GM23248 (cell line): ENCODE measurements at regions not wholly inside any gene's neighbourhood (a gene's known extent, or its start where the extent isn't known, plus 50 kb on each side); places are given as distances from the start of the nearest gene placed in this dataset.

Experiments used
- DNase-seq: peaks from one replicate; pipeline ENCODE4 v3.0.0-alpha.2; 2015
- H2AFZ ChIP-seq: fragments of 200-600 bp; sonication (generic); 2 replicates; pipeline ENCODE4 v1.6.1; 2016; ENCODE audit warnings: antibody characterized with exemption
- H3F3A ChIP-seq: fragments of 200-600 bp; sonication (generic); 2 replicates; pipeline ENCODE4 v1.6.1; 2016; ENCODE audit warnings: mild to moderate bottlenecking, antibody characterized with exemption, mixed run types; ENCODE audit not compliant: insufficient read depth
- H3K27ac ChIP-seq: fragments of 200-600 bp; sonication (generic); 2 replicates; pipeline ENCODE4 v1.5.1; 2016; ENCODE audit warnings: mild to moderate bottlenecking
- H3K27me3 ChIP-seq: fragments of 200-600 bp; sonication (generic); replicated peaks from 2 replicates; pipeline ENCODE4 v1.6.1; 2016; ENCODE audit warnings: mild to moderate bottlenecking; ENCODE audit not compliant: insufficient read depth
- H3K36me3 ChIP-seq: fragments of 200-600 bp; sonication (generic); 2 replicates; pipeline ENCODE4 v1.6.1; 2016; ENCODE audit warnings: low read depth, mild to moderate bottlenecking
- H3K4me1 ChIP-seq: fragments of 200-600 bp; sonication (generic); 2 replicates; pipeline ENCODE4 v1.6.1; 2016; ENCODE audit warnings: mild to moderate bottlenecking; ENCODE audit not compliant: insufficient read depth
- H3K4me2 ChIP-seq: fragments of 200-600 bp; sonication (generic); one replicate; pipeline ENCODE4 v1.6.1; 2016; ENCODE audit warnings: mild to moderate bottlenecking; ENCODE audit not compliant: unreplicated experiment
- H3K4me3 ChIP-seq: fragments of 200-600 bp; sonication (generic); 2 replicates; pipeline ENCODE4 v1.5.1; 2016; ENCODE audit warnings: mild to moderate bottlenecking
- H3K79me2 ChIP-seq: fragments of 200-600 bp; sonication (generic); 2 replicates; pipeline ENCODE4 v1.6.1; 2016; ENCODE audit warnings: mild to moderate bottlenecking; ENCODE audit not compliant: insufficient read depth
- H3K9ac ChIP-seq: fragments of 200-600 bp; sonication (generic); 2 replicates; pipeline ENCODE4 v1.6.1; 2016; ENCODE audit warnings: mild to moderate bottlenecking
- H3K9me2 ChIP-seq: fragments of 200-600 bp; sonication (generic); 2 replicates; pipeline ENCODE4 v1.6.1; 2016; ENCODE audit warnings: mixed run types, mild to moderate bottlenecking, moderate library complexity; ENCODE audit not compliant: insufficient read depth
- H3K9me3 ChIP-seq: fragments of 200-600 bp; sonication (generic); one replicate; pipeline ENCODE4 v1.6.1; 2017; ENCODE audit warnings: low read depth
- H4K20me1 ChIP-seq: fragments of 200-600 bp; sonication (generic); 2 replicates; pipeline ENCODE4 v1.6.0; 2016; ENCODE audit not compliant: insufficient read depth
- EZH2 ChIP-seq: fragments of 200-600 bp; sonication (generic); IDR thresholded peaks from 2 replicates; pipeline ENCODE4 v1.6.1; 2018; ENCODE audit warnings: antibody characterized with exemption, mild to moderate bottlenecking; ENCODE audit not compliant: insufficient read depth, poor library complexity, severe bottlenecking
- EZH2phosphoT487 ChIP-seq: fragments of 200-600 bp; sonication (generic); IDR thresholded peaks from 2 replicates; pipeline ENCODE4 v1.6.1; 2018; ENCODE audit warnings: antibody characterized with exemption, moderate library complexity, mild to moderate bottlenecking, low read depth; ENCODE audit not compliant: insufficient read depth
- WGBS, 2 experiments: methylation state at CpG; one replicate each; pipeline ENCODE4 v1.1.6; 2015 to 2017; ENCODE audit warnings: low lambda C conversion rate in 2 of 2, low coverage in 1 of 2; ENCODE audit errors: missing lambda C conversion rate in 2 of 2; 5-methylcytosine and 5-hydroxymethylcytosine counted together
- in situ Hi-C: fragments of 300-500 bp; cut with MboI; formaldehyde crosslinking; loops from 2 replicates; pipeline ENCODE4 v1.15.0; 2020

- DNase-seq: peak; percentile 0
These were observed 1223.7 kb upstream of the EYS start for GRCh38 chr6:66930559-66931290.

GRCh38 chr6:66926060-66926459 lies 1219.0 kb upstream of the EYS start:
- Histone ChIP-seq H3K36me3 (no peaks in the 10 kb centered on the region), H3K27ac (no peak overlapping the region), H3K79me2 (no peaks in the 10 kb centered on the region), H3K4me1 (no peaks in the 10 kb centered on the region), H2AFZ (no peak overlapping the region), H4K20me1 (no peaks in the 10 kb centered on the region), H3F3A (no peaks in the 10 kb centered on the region), H3K4me2 (no peak overlapping the region), H3K9me3 (no peaks in the 10 kb centered on the region), H3K27me3 (no peaks in the 10 kb centered on the region), H3K4me3 (no peak overlapping the region), H3K9me2 (no peaks in the 10 kb centered on the region), H3K9ac (no peak overlapping the region)
- in situ Hi-C loops: no loop called here
- DNase-seq: peak; percentile 1
- 45% methylated on average over 5 of the region's 5 CpGs for WGBS, 2 experiments
- TF ChIP-seq EZH2 (no peak), EZH2phosphoT487 (no peak)

More at GRCh38 chr6:66930559-66931290, 1223.7 kb upstream of the EYS start:
- H3K4me1 ChIP-seq: no peaks in the 10 kb centered on the region
- 25 to 27% methylated on average over 2 of the region's 2 CpGs for WGBS, 2 experiments
- no peak overlapping the region for H3K27ac ChIP-seq
- H3K4me3 ChIP-seq: no peak overlapping the region
- TF ChIP-seq EZH2phosphoT487: no peak
- TF ChIP-seq EZH2: no peak
- in situ Hi-C loops: no loop called here
- no peaks in the 10 kb centered on the region for H3F3A ChIP-seq
- no peak overlapping the region for H3K9ac ChIP-seq
- no peaks in the 10 kb centered on the region for H4K20me1 ChIP-seq
- H3K27me3 ChIP-seq: no peaks in the 10 kb centered on the region
- H3K36me3 ChIP-seq: no peaks in the 10 kb centered on the region
- no peak overlapping the region for H3K4me2 ChIP-seq
- H3K9me3 ChIP-seq: no peaks in the 10 kb centered on the region
- no peaks in the 10 kb centered on the region for H3K9me2 ChIP-seq
- no peaks in the 10 kb centered on the region for H3K79me2 ChIP-seq
- H2AFZ ChIP-seq: no peak overlapping the region

GRCh38 chr6:66913657-66914056 lies 1206.6 kb upstream of the EYS start:
- DNase-seq: no peak
- Histone ChIP-seq H4K20me1 (no peaks in the 10 kb centered on the region), H3K9me2 (no peaks in the 10 kb centered on the region), H3K4me1 (no peaks in the 10 kb centered on the region), H3F3A (no peaks in the 10 kb centered on the region), H3K9ac (no peak overlapping the region), H3K4me3 (no peak overlapping the region), H2AFZ (no peak overlapping the region), H3K79me2 (no peaks in the 10 kb centered on the region), H3K27me3 (no peaks in the 10 kb centered on the region), H3K9me3 (no peaks in the 10 kb centered on the region), H3K4me2 (no peak overlapping the region), H3K36me3 (no peaks in the 10 kb centered on the region), H3K27ac (no peak overlapping the region)
- 17 to 18% methylated on average over 2 of the region's 2 CpGs for WGBS, 2 experiments
- TF ChIP-seq EZH2phosphoT487: no peak
- no peak for TF ChIP-seq EZH2
- in situ Hi-C loops: no loop called here

- no peaks in the 10 kb centered on the region for H3K79me2 ChIP-seq
- H3K9me2 ChIP-seq: no peaks in the 10 kb centered on the region
- H3K27ac ChIP-seq: no peak overlapping the region
- no peaks in the 10 kb centered on the region for H4K20me1 ChIP-seq
- H2AFZ ChIP-seq: no peak overlapping the region
- H3K36me3 ChIP-seq: no peaks in the 10 kb centered on the region
- no peaks in the 10 kb centered on the region for H3K9me3 ChIP-seq
- TF ChIP-seq EZH2 (no peak), EZH2phosphoT487 (no peak)
- H3F3A ChIP-seq: no peaks in the 10 kb centered on the region
- no peak for DNase-seq
- WGBS, 2 experiments: 26 to 29% methylated on average over 4 of the region's 4 CpGs
- H3K4me2 ChIP-seq: no peak overlapping the region
- no peaks in the 10 kb centered on the region for H3K4me1 ChIP-seq
- H3K9ac ChIP-seq: no peak overlapping the region
- in situ Hi-C loops: no loop called here
- H3K4me3 ChIP-seq: no peak overlapping the region
- H3K27me3 ChIP-seq: no peaks in the 10 kb centered on the region
These were observed 1195.4 kb upstream of the EYS start for GRCh38 chr6:66902457-66902856.
